PC-3 (cell line): ENCODE measurements at regions not wholly inside any gene's neighbourhood (a gene's known extent, or its start where the extent isn't known, plus 50 kb on each side); places are given as distances from the start of the nearest gene placed in this dataset.

Experiments used
- ATAC-seq: fragments of 200-7000 bp; cut with Tn5 transposase; 2 replicates; pipeline ENCODE4 v1.9.1; 2020; ENCODE audit warnings: mild to moderate bottlenecking, moderate library complexity
- BruUV-seq: library from RNA; stranded (reverse); fragments of 400-500 nt; replicated peaks from 2 replicates; lab custom pipeline; 2021; lab: Mats Ljungman, UMichigan
- CTCF ChIA-PET: fragments of 300-600 bp; sonication (Branson Sonifier 250); formaldehyde crosslinking; loops from one replicate; lab custom pipeline; 2022; ENCODE audit warnings: antibody characterized with exemption; lab: Charles Lee
- POLR2A ChIA-PET: fragments of 300-600 bp; sonication (Branson Sonifier 250); formaldehyde crosslinking; loops from one replicate; lab custom pipeline; 2022; ENCODE audit warnings: antibody characterized with exemption; ENCODE audit not compliant: unreplicated experiment; lab: Charles Lee
- DNase-seq: peaks from one replicate; pipeline ENCODE4 v3.0.0-alpha.2; 2015
- H2AFZ ChIP-seq: fragments of 300-600 bp; sonication (generic); 2 replicates; pipeline ENCODE4 v1.6.0; 2016; ENCODE audit warnings: antibody characterized with exemption, low read length
- H3F3A ChIP-seq: fragments of 300-600 bp; sonication (generic); one replicate; pipeline ENCODE4 v1.6.0; 2017; ENCODE audit warnings: antibody characterized with exemption, low read length, control low read depth, mild to moderate bottlenecking; ENCODE audit not compliant: unreplicated experiment
- H3K27ac ChIP-seq: fragments of 300-600 bp; sonication (generic); 2 replicates; pipeline ENCODE4 v1.5.1; 2016; ENCODE audit warnings: mild to moderate bottlenecking, low read length
- H3K27me3 ChIP-seq: fragments of 300-600 bp; sonication (generic); 2 replicates; pipeline ENCODE4 v1.6.1; 2016; ENCODE audit warnings: low read length, mixed read lengths
- H3K36me3 ChIP-seq: fragments of 300-600 bp; sonication (generic); 2 replicates; pipeline ENCODE4 v1.6.1; 2016; ENCODE audit warnings: low read depth, mixed run types, low read length, mixed read lengths
- H3K4me1 ChIP-seq: fragments of 300-600 bp; sonication (generic); 2 replicates; pipeline ENCODE4 v1.5.1; 2016; ENCODE audit warnings: low read length; ENCODE audit not compliant: insufficient read depth
- H3K4me2 ChIP-seq: fragments of 300-600 bp; sonication (generic); 2 replicates; pipeline ENCODE4 v1.6.0; 2016; ENCODE audit warnings: low read length
- H3K4me3 ChIP-seq: fragments of 300-600 bp; sonication (generic); 2 replicates; pipeline ENCODE4 v1.5.1; 2016; ENCODE audit warnings: mild to moderate bottlenecking, low read length, mixed read lengths
- H3K79me2 ChIP-seq: fragments of 300-600 bp; sonication (generic); 2 replicates; pipeline ENCODE4 v1.6.1; 2017; ENCODE audit warnings: low read length, mixed read lengths
- H3K9ac ChIP-seq: fragments of 300-600 bp; sonication (generic); 2 replicates; pipeline ENCODE4 v1.6.0; 2016; ENCODE audit warnings: mild to moderate bottlenecking, low read length
- H3K9me2 ChIP-seq: fragments of 300-600 bp; sonication (generic); replicated peaks from 2 replicates; pipeline ENCODE4 v1.6.1; 2016; ENCODE audit warnings: mixed run types, low read length, mixed read lengths
- H3K9me3 ChIP-seq: fragments of 300-600 bp; sonication (generic); 2 replicates; pipeline ENCODE4 v1.6.1; 2016; ENCODE audit warnings: low read length, mixed read lengths
- H4K20me1 ChIP-seq: fragments of 300-600 bp; sonication (generic); 2 replicates; pipeline ENCODE4 v1.6.1; 2016; ENCODE audit warnings: low read length, mixed read lengths
- CTCF ChIP-seq: fragments of 300-600 bp; sonication (generic); conservative IDR thresholded peaks from 2 replicates; pipeline ENCODE4 v1.5.1; 2017; ENCODE audit warnings: antibody characterized with exemption, low read depth, mild to moderate bottlenecking, low read length
- EZH2 ChIP-seq: fragments of 300-600 bp; sonication (generic); IDR thresholded peaks from one replicate; pipeline ENCODE4 v1.6.1; 2017; ENCODE audit warnings: antibody characterized with exemption, mild to moderate bottlenecking, low read length; ENCODE audit not compliant: unreplicated experiment
- EZH2phosphoT487 ChIP-seq: fragments of 300-600 bp; sonication (generic); IDR thresholded peaks from 2 replicates; pipeline ENCODE4 v1.6.1; 2018; ENCODE audit warnings: mild to moderate bottlenecking, antibody characterized with exemption, low read length, borderline replicate concordance
- intact Hi-C: fragments of 100-400 bp; cut with micrococcal nuclease; formaldehyde crosslinking; loops from 2 replicates; pipeline ENCODE4 v1.9.0; 2023

GRCh38 chr6:12516070-12516469 is 200.5 kb upstream of the PHACTR1 start:
- no peaks in the 10 kb centered on the region for H3K9me2 ChIP-seq
- no peak for TF ChIP-seq EZH2
- DNase-seq (no peak), ATAC-seq (peak; percentile 42; the same call in 1 of the 2 replicates)
- POLR2A ChIA-PET: no interaction called here
- H3K9ac ChIP-seq: no peak overlapping the region
- no peaks in the 10 kb centered on the region for H3K27me3 ChIP-seq
- no peak overlapping the region for H2AFZ ChIP-seq
- no peaks in the 10 kb centered on the region for H3K9me3 ChIP-seq
- H3K79me2 ChIP-seq: no peaks in the 10 kb centered on the region
- H3K4me2 ChIP-seq: no peak overlapping the region
- no peak overlapping the region for H3K4me3 ChIP-seq
- H3F3A ChIP-seq: no peaks in the 10 kb centered on the region
- intact Hi-C loops: no loop called here
- CTCF ChIA-PET: interaction anchor here (0.5 kb wide), 1 partner anchor 146 kb away, joined by 4 read pairs; no protein-coding TSS in a partner anchor
- H4K20me1 ChIP-seq: no peaks in the 10 kb centered on the region
- H3K4me1 ChIP-seq: no peaks in the 10 kb centered on the region
- no peak overlapping the region for H3K27ac ChIP-seq
- BruUV-seq: no TSS peak
- no peaks in the 10 kb centered on the region for H3K36me3 ChIP-seq

GRCh38 chr6:12522347-12522746 is 194.2 kb upstream of the PHACTR1 start:
- DNase-seq: no peak
- ATAC-seq: no peak
- H2AFZ ChIP-seq: no peak overlapping the region
- H3K9me2 ChIP-seq: no peaks in the 10 kb centered on the region
- no peak overlapping the region for H3K4me2 ChIP-seq
- H3F3A ChIP-seq: no peaks in the 10 kb centered on the region
- H3K9ac ChIP-seq: no peak overlapping the region
- no peaks in the 10 kb centered on the region for H3K4me1 ChIP-seq
- ChIA-PET POLR2A (no interaction called here), CTCF (no interaction called here)
- intact Hi-C loops: no loop called here
- H3K27ac ChIP-seq: no peak overlapping the region
- H3K4me3 ChIP-seq: no peak overlapping the region
- H3K36me3 ChIP-seq: no peaks in the 10 kb centered on the region
- no peaks in the 10 kb centered on the region for H3K79me2 ChIP-seq
- H4K20me1 ChIP-seq: no peaks in the 10 kb centered on the region
- no TSS peak for BruUV-seq
- H3K27me3 ChIP-seq: no peaks in the 10 kb centered on the region
- TF ChIP-seq CTCF (no peak), EZH2phosphoT487 (no peak), EZH2 (no peak)
- no peaks in the 10 kb centered on the region for H3K9me3 ChIP-seq

- CTCF ChIA-PET: no interaction called here
- H4K20me1 ChIP-seq: no peaks in the 10 kb centered on the region
Measured at GRCh38 chr6:12523726-12524125, 192.8 kb upstream of the PHACTR1 start.

More at GRCh38 chr6:12523726-12524125, 192.8 kb upstream of the PHACTR1 start:
- TF ChIP-seq EZH2 (no peak), CTCF (no peak)
- Histone ChIP-seq H2AFZ (no peak overlapping the region), H3K79me2 (no peaks in the 10 kb centered on the region), H3K9me3 (no peaks in the 10 kb centered on the region), H3K4me3 (no peak overlapping the region), H3K36me3 (no peaks in the 10 kb centered on the region), H3K27ac (no peak overlapping the region), H3F3A (no peaks in the 10 kb centered on the region), H3K4me2 (no peak overlapping the region), H3K9me2 (no peaks in the 10 kb centered on the region), H3K27me3 (no peaks in the 10 kb centered on the region), H3K9ac (no peak overlapping the region), H3K4me1 (no peaks in the 10 kb centered on the region)
- BruUV-seq: no TSS peak
- intact Hi-C loops: no loop called here
- no peak for ATAC-seq
- POLR2A ChIA-PET: interaction anchor here (0.5 kb wide), 1 partner anchor 172 kb away, joined by 3 read pairs; no protein-coding TSS in a partner anchor
- DNase-seq: no peak
